ENCODE measurements at regions not wholly inside any gene's neighbourhood (a gene's known extent, or its start where the extent isn't known, plus 50 kb on each side); places are given as distances from the start of the nearest gene placed in this dataset.
"Not testable (repeated sequence)": the region's sequence is repeated elsewhere in the genome, so short reads cannot be mapped to it uniquely, and the experiment has no call there.

DNA sequence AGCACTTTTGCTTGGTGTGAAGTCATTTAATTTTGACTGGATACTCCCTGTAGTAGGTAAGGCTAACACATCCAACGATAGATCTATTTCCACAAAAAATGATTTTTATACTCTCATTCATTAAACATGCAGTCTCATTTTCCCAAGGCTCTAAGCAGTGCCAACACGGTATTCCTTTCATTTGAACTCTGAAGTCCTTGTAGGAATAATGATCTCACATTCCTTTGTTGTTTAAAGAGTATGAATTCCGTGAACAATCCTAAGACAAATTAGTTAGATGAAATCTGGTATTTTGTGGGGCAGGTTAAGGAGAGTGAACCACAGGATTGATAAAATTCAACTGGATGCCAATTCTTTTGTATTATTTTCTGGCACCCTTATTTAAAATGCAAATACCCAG lies 66.6 kb downstream of the LACC1 start:
- Histone ChIP-seq H3K9me3 (no peaks in the 10 kb centered on the region), H3K27ac (no peak overlapping the region), H3K4me3 (no peak overlapping the region), H3K36me3 (no peaks in the 10 kb centered on the region), H3K4me1 (no peaks in the 10 kb centered on the region), H3K27me3 (no peaks in the 10 kb centered on the region)
- TF ChIP-seq POLR2A (IDR thresholded peaks at IDR 0.05) = no peak
- TF ChIP-seq, protein P1, sequence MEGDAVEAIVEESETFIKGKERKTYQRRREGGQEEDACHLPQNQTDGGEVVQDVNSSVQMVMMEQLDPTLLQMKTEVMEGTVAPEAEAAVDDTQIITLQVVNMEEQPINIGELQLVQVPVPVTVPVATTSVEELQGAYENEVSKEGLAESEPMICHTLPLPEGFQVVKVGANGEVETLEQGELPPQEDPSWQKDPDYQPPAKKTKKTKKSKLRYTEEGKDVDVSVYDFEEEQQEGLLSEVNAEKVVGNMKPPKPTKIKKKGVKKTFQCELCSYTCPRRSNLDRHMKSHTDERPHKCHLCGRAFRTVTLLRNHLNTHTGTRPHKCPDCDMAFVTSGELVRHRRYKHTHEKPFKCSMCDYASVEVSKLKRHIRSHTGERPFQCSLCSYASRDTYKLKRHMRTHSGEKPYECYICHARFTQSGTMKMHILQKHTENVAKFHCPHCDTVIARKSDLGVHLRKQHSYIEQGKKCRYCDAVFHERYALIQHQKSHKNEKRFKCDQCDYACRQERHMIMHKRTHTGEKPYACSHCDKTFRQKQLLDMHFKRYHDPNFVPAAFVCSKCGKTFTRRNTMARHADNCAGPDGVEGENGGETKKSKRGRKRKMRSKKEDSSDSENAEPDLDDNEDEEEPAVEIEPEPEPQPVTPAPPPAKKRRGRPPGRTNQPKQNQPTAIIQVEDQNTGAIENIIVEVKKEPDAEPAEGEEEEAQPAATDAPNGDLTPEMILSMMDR (IDR thresholded peaks at IDR 0.05) = no peak
- no peak for DNase-seq

DNA sequence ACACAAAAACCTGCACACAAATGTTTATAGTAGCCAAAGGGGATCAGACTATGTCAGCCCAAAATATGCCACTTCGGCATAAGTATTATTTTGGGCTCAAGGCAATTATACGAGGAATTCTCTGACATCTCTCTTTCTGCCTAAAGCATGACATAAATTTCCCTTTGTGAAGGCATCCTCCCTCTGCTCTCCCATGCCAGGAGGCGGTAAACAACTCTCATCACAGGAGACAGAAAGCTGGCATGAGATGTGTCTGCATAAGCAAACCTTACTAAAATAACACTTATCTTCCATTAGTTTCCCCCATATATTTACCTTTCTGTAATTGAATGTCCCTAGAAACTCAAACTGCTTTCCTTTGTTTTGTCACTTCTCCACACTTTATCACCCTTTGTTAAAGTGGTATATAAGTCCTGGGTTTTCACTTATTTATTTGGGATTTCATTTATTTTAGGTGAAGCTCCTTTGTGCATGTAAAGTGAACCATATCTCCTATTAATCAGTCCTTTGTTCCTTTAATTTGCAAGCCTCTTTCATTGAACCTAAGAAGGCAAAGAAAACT lies 68.3 kb downstream of the LACC1 start:
- DNase-seq = no peak
- TF ChIP-seq, protein P1 (IDR thresholded peaks at IDR 0.05) = no peak
- no peak for TF ChIP-seq POLR2A (IDR thresholded peaks at IDR 0.05)
- no peak overlapping the region for H3K4me3 ChIP-seq
- H3K9me3 ChIP-seq = no peaks in the 10 kb centered on the region
- no peaks in the 10 kb centered on the region for H3K36me3 ChIP-seq
- H3K27ac ChIP-seq = no peak overlapping the region
- no peaks in the 10 kb centered on the region for H3K4me1 ChIP-seq
- no peaks in the 10 kb centered on the region for H3K27me3 ChIP-seq

DNA sequence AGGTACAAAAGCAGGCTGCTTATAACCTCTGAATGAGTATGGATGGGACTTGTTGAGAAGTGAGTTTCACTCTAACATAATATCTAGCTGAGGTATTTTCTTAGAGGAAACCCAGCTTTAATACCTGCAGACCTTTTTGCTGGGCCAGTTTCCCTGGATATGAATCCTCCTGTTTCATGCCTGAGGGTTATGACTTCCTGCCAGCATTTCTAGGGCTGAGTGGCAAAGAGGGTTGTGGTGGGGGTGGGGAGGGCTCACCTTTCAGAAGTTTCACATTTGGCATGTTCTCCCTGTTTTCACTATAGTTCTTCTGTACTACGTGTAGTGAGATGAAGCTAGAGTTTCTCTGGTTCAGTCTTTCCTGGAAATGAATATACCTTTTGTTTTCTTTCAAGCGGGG lies 73.7 kb downstream of the LACC1 start:
- no peak overlapping the region for H3K27ac ChIP-seq
- DNase-seq = no peak

DNA sequence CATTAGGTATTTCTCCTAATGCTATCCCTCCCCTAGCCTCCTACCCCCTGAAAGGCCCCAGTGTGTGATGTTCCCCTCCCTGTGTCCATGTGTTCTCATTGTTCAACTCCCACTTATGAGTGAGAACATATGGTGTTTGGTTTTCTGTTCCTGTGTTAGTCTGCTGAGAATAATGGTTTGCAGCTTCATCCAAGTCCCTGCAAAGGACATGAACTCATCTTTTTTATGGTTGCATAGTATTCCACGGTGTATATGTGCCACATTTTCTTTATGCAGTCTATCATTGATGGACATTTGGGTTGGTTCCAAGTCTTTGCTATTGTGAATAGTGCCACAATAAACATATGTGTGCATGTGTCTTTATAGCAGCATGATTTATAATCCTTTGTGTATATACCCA lies 77.3 kb downstream of the LACC1 start:
- not testable (repeated sequence) for H3K36me3 ChIP-seq, H3K4me1 ChIP-seq, DNase-seq, H3K27me3 ChIP-seq, H3K9me3 ChIP-seq, H3K4me3 ChIP-seq, H3K27ac ChIP-seq

More for the DNA sequence above, 73.7 kb downstream of the LACC1 start:
- Histone ChIP-seq H3K4me3 (no peak overlapping the region), H3K9me3 (no peaks in the 10 kb centered on the region), H3K4me1 (no peaks in the 10 kb centered on the region), H3K27me3 (no peaks in the 10 kb centered on the region), H3K36me3 (no peaks in the 10 kb centered on the region)
- no peak for TF ChIP-seq POLR2A (IDR thresholded peaks at IDR 0.05)

DNA sequence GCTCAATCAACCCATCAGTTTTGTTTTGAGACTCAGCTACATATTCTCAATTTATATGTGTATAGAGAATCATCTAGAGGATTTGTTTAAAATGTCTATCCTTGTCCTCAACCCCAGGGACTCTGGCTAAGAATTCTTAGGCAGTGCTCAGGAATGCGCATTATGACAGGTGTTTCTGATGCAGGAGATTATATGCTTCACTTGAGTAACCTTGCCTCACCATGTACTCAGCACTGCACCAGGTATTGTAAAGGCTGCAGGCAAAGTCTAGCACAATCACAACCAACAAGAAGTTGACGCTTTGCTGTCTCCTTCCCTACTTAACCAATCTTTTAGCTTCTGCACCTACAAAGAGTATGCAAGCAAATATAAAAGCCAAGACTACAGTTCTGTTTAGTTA lies 79.6 kb downstream of the LACC1 start:
- no peak overlapping the region for H3K27ac ChIP-seq
- no peaks in the 10 kb centered on the region for H3K27me3 ChIP-seq
- DNase-seq = no peak
- no peaks in the 10 kb centered on the region for H3K9me3 ChIP-seq
- H3K4me1 ChIP-seq = no peaks in the 10 kb centered on the region
- no peaks in the 10 kb centered on the region for H3K36me3 ChIP-seq
- TF ChIP-seq, protein P1 (IDR thresholded peaks at IDR 0.05) = no peak
- no peak for TF ChIP-seq POLR2A (IDR thresholded peaks at IDR 0.05)
- no peak overlapping the region for H3K4me3 ChIP-seq

DNA sequence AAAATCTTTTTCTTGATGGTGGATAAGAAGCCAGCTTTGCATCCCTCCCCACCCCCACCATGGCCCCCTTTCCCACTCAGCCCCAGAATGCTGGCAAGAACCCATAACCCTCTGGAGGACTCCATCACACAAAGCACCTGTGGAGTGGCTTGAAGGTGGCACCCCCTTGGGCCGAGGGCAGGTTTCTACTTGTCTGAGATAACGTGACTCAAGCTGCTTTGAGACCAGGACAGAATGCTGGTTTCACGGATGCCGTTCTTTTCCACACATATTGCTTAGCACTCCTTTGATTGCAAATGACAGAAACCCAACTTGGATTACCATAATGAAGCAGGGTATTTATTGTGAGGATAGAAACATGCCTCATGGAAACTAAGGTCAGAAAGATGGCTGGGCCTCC lies 82.2 kb downstream of the LACC1 start:
- Histone ChIP-seq H3K4me1 (no peaks in the 10 kb centered on the region), H3K9me3 (no peaks in the 10 kb centered on the region), H3K36me3 (no peaks in the 10 kb centered on the region), H3K4me3 (no peak overlapping the region), H3K27ac (no peak overlapping the region), H3K27me3 (no peaks in the 10 kb centered on the region)
- no peak for DNase-seq
- TF ChIP-seq POLR2A (IDR thresholded peaks at IDR 0.05) = no peak
- TF ChIP-seq, protein P1 (IDR thresholded peaks at IDR 0.05) = no peak

DNA sequence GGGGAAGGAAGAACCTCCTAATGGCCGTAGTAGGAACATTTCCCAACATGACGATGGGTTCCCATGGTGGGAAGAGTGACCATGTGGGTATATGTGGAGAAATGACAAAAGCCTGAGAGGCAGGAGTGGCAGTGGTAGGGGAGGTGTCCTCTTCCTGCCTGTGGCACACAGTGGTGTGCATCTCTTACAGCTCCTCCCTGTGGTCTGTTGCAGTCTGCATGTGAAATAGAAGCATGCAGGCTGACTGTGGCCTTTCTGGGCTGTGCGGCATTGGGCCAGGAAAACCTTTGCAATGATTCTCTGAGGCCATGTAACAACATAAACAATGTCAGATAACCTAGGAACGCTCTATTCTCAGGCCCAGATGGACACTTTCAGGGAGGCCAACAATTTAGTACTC lies 84.0 kb downstream of the LACC1 start:
- Histone ChIP-seq H3K9me3 (no peaks in the 10 kb centered on the region), H3K36me3 (no peaks in the 10 kb centered on the region), H3K4me1 (no peaks in the 10 kb centered on the region), H3K27ac (no peak overlapping the region), H3K4me3 (no peak overlapping the region), H3K27me3 (no peaks in the 10 kb centered on the region)
- DNase-seq = no peak
- TF ChIP-seq, protein P1 (IDR thresholded peaks at IDR 0.05) = no peak
- no peak for TF ChIP-seq POLR2A (IDR thresholded peaks at IDR 0.05)
